ENCODE measurements at regions not wholly inside any gene's neighbourhood (a gene's known extent, or its start where the extent isn't known, plus 50 kb on each side); places are given as distances from the start of the nearest gene placed in this dataset.
"Not testable (repeated sequence)": the region's sequence is repeated elsewhere in the genome, so short reads cannot be mapped to it uniquely, and the experiment has no call there.

GRCh38 chr9:84502066-84502465 is 161.5 kb upstream of the SLC28A3 start:
- no peak for DNase-seq (ENCODE audit: low read depth, low spot score)

- peak; percentile 17 for DNase-seq (ENCODE audit: low read depth, low spot score)
These were observed 163.8 kb upstream of the SLC28A3 start for GRCh38 chr9:84504360-84504759.

DNA sequence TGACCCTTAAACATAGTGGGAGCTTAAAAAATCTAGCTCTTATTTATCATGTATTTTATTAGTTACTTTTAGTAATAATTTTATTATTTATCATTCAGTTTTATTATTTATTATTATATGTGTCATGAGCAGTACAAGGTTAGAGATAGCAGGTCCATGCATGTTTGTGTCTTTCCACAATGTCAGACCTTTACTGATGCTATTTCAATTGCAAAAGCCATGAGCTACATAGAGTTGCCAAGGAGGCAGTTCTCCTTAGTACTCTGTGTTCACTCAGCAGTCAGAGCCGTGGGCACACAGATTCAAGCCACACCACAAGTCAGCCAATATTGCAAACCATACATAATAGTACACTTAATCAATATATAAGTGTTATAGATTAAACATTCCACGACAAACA is 157.9 kb upstream of the NTRK2 start:
- DNase-seq (ENCODE audit: low read depth, low spot score), result no peak

DNA sequence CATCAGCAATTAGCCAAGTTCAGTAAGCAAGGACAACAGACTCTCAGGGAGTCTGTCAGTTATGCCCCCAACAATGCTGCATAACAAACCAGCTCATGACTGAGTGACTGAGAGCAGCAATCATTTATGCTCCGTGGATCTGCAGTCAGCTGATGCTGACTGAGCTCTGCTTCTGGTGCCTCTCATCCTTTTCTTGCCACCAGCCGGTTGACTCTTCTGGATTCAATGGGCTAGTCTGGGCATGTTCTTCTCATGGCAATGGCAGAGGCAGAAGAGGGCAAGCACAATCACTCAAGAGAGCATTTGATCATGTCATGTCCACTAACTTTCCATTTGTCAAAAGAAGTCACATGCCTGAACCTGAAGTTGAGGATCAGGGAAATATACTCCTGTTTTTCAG is 157.0 kb upstream of the NTRK2 start:
- DNase-seq (ENCODE audit: low read depth, low spot score), result no peak

GRCh38 chr9:84513473-84513872 is 156.1 kb upstream of the NTRK2 start:
- no peak for DNase-seq (ENCODE audit: low read depth, low spot score)

- DNase-seq (ENCODE audit: low read depth, low spot score), result no peak
These were observed 155.6 kb upstream of the NTRK2 start for GRCh38 chr9:84513979-84514378.

DNA sequence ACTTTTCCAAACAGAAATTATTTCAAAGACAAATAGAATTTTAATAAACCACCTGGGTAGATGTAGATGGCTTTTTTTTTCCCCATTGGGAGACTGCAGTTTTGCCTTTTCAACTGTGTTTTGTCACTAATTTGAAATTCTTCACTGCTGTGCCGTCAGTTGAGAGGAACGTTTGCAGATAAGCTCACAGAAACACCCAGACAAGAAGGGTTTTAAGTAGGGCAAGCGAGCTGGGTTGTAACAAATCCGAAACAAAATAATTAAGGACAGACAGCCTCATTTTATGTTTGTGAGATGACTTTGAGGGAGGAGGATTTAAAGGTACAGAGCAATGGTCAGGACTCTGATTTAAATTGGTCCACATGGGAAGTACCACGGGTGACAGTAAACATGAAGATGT is 155.1 kb upstream of the NTRK2 start:
- no peak for DNase-seq (ENCODE audit: low read depth, low spot score)

- no peak for DNase-seq (ENCODE audit: low read depth, low spot score)
These were observed 152.5 kb upstream of the NTRK2 start for GRCh38 chr9:84517026-84517425.

DNA sequence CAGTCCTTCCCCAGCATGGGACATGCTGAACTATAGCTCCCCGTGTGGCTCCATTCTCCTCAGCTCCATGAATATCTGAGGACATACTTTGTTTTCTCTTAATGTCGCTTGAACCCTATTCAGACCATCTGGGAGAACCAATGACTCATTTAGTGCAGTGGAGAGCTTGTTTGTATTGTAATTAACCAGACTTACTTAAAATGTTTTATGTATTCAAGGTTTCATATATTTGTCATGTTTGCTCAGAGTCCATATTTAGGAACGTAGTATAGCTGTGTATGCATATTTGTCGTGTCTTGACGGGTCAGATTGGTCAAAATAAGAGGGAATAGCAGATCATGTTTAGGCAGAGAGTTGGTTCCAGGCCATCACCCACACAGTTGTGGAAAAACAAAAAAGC is 150.1 kb upstream of the NTRK2 start:
- no peak for DNase-seq (ENCODE audit: low read depth, low spot score)

- DNase-seq (ENCODE audit: low read depth, low spot score), result no peak
These were observed 148.3 kb upstream of the NTRK2 start for GRCh38 chr9:84521208-84521607.

GRCh38 chr9:84526211-84526610 is 143.3 kb upstream of the NTRK2 start:
- not testable (repeated sequence) for DNase-seq (ENCODE audit: low read depth, low spot score)

DNA sequence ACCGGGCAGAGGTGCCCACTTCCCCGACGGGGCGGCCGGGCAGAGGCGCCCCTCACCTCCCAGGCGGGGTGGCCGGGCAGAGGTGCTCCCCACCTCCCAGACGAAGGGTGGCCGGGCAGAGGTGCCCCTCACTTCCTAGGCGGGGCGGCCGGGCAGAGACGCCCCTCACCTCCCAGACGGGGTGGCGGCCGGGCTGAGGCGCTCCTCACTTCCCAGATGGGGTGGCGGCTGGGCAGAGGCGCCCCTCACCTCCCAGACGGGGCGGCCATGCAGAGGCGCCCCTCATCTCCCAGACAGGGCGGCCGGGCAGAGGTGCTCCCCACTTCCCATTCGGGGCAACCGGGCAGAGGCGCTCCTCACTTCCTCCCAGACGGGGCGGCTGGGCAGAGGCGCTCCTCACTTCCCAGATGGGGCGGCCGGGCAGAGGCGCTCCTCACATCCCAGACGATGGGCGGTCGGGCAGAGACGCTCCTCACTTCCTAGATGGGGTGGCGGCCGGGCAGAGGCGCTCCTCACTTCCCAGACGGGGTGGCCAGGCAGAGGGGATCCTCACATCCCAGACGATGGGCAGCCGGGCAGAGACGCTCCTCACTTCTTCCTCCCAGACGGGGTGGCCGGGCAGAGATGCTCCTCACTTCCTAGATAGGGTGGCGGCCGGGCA is 142.3 kb upstream of the NTRK2 start:
- not testable (repeated sequence) for DNase-seq (ENCODE audit: low read depth, low spot score)

DNA sequence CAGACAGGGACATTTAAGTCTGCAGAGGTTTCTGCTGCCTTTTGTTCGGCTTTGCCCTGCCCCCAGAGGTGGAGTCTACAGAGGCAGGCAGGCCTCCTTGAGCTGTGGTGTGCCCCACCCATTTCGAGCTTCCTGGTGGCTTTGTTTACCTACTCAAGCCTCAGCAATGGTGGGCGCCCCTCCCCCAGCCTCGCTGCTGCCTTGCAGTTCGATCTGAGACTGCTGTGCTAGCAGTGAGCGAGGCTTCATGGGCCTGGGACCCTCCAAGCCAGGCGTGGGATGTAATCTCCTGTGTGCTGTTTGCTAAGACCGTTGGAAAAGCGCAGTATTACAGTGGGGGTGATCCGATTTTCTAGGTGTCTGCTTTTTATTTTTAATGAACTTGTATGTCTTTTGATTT is 133.6 kb upstream of the NTRK2 start:
- DNase-seq (ENCODE audit: low read depth, low spot score), result not testable (repeated sequence)

DNA sequence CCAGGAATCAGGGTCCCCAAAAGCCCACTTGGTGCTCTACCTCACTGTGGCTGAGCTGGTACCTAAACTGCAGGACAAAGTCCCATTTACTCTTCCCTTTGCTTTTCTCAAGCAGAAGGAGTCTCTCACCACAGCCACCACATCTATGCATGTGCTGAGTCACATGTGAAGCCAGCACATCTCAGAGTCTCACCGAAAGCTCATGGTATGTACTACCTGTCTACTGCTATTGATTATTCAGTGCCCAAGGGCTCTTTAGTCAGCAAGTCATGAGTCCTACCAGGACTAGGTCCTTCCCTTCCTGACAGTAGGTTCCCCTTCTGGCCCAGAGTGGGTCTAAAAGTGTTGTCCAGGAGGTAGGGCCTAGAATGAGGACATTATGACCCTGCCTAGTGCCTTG is 130.7 kb upstream of the NTRK2 start:
- DNase-seq (ENCODE audit: low read depth, low spot score), result no peak

- DNase-seq (ENCODE audit: low read depth, low spot score), result no peak
These were observed 127.0 kb upstream of the NTRK2 start for GRCh38 chr9:84542554-84542953.

GRCh38 chr9:84554069-84554664 is 115.4 kb upstream of the NTRK2 start:
- no peak for DNase-seq (ENCODE audit: low read depth, low spot score)

DNA sequence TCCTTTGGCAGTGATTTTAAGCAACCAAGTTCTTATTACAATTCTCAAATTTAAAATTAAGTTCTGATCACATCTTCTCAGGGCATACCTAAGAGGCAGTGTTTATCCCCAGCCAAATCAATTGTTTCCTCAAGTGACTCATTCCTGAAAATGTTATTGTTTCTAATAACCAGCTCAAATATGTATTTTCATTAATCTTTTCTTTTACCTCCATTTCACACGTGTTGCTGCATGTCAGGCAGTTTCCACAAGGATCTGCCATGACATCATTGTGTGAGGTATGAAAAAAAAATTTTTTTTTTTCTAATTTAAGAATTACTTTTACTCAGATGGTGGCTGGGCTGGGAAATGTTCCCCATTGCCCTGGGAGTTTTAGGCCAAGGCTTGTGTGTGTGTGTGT is 113.0 kb upstream of the NTRK2 start:
- no peak for DNase-seq (ENCODE audit: low read depth, low spot score)

DNA sequence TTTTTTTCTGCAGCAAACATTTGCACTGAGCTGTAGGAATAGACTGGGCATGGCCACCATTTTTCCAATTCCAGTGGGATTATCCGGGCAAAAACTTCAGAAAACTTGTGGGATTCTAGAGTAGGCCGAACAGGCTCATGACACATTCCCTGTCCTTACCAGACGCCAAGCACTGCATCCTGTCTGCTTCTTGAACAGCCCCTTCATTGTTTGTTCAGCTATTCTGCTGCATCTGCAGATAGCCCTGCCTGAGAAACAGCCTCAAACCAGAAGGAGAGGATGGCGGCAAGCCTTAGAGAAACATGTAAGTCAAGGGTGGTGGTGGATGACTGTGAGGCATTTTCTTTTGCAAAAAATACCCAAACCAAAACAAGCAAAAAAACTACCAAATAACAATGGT is 111.8 kb upstream of the NTRK2 start:
- DNase-seq (ENCODE audit: low read depth, low spot score), result no peak

DNA sequence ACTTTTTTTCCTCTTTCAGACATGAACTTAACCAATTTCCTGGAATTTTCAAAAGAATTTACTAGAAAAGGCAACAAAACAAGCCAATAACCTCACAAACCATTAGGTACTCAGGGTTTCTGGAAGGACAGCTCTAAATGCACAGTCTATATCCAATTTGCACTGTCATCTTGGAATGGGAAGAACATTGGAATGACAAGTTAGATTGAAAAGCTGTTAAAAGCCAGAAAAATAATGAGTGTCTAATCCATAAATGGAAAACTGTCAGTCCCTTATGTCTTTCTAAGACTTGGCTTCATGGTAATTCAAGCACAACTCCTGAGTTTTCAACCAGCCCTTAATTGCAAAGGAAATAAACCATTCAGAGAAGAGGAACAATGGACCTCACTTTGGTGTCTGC is 105.8 kb upstream of the NTRK2 start:
- DNase-seq (ENCODE audit: low read depth, low spot score), result no peak

- DNase-seq (ENCODE audit: low read depth, low spot score), result no peak
These were observed 101.7 kb upstream of the NTRK2 start for GRCh38 chr9:84567805-84568204.

GRCh38 chr9:84570482-84571154 is 98.9 kb upstream of the NTRK2 start:
- DNase-seq (ENCODE audit: low read depth, low spot score), result no peak

GRCh38 chr9:84573083-84573482 is 96.4 kb upstream of the NTRK2 start:
- no peak for DNase-seq (ENCODE audit: low read depth, low spot score)

DNA sequence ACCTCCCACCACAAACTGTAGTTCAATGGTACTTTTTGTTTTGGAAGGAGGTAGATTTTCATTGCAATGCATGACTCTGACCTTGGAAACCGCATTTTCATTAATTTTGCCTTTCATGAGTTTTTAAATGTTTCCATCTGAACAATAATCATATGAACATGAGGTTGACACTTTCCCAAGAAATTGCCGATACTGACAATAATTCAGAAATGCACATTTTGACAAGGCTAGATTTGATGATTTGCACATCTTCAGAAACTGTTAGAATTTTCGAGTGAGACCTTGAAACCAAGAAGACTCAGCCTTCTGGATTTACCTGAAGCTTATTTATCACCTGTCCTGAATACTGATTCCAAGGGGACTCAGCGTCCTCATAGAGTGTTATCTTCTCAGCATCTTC is 93.8 kb upstream of the NTRK2 start:
- DNase-seq (ENCODE audit: low read depth, low spot score), result no peak

All from smooth muscle cell of the brain vasculature (primary cell).